CD4-positive, alpha-beta T cell treated with Interleukin-12 subunit alpha and Interleukin-12 subunit beta, for 1 hour (primary cell): ENCODE measurements at regions not wholly inside any gene's neighbourhood (a gene's known extent, or its start where the extent isn't known, plus 50 kb on each side); places are given as distances from the start of the nearest gene placed in this dataset.

Experiments
- DNase-seq: peaks from one replicate; pipeline ENCODE4 v3.0.0-alpha.2; 2020

DNA sequence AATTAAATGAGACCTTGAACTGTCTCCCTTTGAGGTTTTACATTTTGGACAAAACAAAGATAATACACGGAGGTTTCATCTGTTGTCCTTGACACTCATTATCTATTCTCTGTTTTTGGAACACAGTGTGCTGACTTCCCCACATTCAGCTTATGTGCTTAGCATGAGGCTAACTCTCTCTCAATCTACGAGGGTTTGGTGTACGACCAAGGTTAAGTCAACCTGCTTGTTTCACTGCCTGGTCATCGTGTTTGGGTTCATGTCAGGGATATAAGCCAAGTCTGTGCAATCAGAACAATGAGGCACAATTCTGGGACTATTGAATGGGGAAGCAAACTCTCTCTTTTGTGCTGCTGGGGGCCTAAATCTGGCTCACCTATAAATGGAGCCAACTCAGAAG, 328.5 kb upstream of the USP25 start:
- DNase-seq, result no peak

GRCh38 chr21:15405214-15405613, 324.6 kb upstream of the USP25 start:
- DNase-seq, result no peak

DNA sequence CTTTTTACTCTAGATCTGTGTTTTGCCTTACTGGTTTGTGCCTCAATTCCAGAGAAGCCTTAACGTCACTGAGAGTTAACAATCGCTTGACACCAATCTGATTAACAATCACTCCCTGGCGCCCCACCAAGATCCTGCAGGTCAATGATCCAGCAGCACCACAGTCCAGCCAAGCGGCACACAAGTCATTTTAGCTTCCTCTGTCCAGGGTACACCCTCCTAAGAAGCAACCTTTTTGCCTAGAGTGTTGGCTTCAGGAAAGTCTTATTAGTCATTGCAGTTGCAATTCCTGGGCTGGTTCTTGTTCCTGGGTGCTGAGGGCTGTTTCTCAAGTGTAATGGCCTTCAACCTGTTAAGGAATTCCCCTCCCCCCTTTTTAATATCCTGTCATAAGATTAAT, 323.0 kb upstream of the USP25 start:
- DNase-seq, result no peak

DNA sequence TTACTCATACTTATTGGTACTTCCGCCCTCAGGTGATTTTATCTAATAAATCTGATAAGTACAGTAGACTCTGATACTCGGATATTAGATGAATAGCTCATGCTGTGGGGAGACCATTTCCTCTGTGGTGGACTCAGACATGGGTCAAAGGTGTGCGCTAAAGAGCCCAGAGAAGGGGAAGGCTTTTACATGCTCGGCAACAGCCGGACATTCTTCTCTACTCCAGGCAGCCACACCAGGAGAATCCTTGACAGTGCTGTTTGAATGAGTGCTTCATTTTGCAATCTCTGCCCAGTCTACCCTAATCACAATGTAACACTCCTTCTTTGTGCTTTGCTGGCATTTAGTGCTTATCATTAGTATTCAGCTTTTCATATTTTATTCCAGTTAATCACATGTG, 322.2 kb upstream of the USP25 start:
- no peak for DNase-seq

DNA sequence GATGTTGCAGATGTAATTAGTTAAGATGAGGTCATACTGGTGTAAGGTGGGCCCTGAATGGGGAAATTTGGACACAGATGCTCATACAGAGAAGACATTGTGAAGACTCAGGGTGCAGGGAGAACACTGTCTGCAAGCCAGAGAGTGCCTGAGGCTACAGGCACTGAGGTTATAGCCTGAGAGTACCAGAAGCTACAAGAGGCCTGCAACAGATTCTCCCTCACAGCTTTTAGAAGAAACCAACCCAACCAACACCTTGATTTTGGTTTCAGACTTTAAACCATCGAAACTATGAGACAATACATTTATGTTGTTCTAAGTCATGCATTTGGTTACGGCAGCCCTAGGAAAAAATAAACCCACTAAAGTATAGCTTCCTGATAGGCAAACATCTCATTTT, 321.7 kb upstream of the USP25 start:
- DNase-seq, result no peak

- DNase-seq, result no peak
These were observed 320.8 kb upstream of the USP25 start for GRCh38 chr21:15409031-15409430.

GRCh38 chr21:15410853-15411252, 318.9 kb upstream of the USP25 start:
- DNase-seq, result no peak

- DNase-seq, result no peak
These were observed 315.7 kb upstream of the USP25 start for GRCh38 chr21:15414057-15414456.

DNA sequence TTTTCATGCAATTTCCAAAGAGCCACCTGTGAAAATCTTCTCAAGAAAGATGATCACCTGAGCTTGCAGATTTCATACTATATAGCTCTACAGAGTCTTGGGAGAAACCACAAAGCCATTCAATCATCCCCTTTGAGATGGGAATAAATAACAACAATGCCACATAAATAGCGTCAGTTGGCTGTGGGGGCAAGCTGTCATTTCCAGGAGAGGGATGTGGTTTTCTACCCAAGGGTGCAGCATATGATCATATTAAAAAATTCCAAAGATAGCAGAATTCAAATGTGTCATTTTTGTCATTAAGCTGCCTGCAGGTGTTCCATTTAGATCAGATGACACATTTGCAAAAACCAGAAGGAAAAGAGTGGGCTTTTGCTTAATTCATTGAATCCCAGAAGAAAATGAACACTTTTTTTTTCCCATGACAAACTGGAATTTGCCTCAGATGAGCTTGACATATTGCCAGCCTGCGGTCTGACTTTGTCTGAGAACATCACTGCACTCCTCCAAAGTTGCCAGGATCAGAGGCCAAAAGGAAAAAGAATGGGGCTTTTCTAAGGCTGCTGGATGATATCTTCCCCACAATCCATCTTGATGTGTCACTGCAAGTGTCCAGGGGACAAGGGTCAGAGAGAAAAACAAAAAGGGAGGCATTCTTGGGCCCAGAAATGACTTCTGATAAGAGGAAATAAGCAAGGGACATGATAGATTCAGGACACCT, 314.1 kb upstream of the USP25 start:
- no peak for DNase-seq

- DNase-seq, result no peak
These were observed 308.3 kb upstream of the USP25 start for GRCh38 chr21:15421441-15421881.

DNA sequence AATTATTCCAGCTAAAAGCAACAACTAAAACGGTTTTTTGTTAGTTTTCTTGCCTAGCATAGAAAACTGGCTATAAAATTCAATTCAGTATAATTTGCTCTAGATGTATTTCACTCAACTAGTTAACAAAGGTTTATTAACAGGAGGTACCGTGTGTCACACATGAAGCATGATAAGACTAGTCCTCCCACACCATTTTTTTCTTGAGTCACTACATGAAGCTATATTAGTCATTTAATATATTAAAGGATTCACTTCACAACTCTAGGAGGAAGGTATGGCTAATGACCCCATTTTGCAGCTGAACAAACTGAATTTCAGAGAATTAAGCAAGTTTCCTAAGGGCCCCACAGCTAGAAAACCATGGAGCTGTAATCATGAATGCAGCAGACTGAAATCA, 307.8 kb upstream of the USP25 start:
- DNase-seq, result no peak

DNA sequence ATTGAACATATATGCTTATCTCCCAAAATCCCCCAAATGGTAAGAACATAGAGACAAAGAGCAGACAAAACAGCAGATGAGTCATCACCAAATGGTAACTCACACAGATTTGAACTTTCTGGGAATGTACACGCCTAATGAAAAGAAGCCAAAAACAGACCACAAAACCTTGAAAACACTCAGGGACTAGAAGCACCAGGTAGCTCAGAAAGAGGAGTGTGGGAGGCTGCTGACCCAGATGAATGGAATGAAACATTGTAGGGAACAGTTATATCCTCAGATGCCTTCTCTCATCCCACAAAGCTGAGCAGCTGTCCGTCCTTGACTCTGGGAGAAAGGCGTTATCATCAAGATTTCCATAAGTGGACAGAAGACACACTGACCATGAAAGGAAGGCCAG, 307.0 kb upstream of the USP25 start:
- DNase-seq, result no peak

GRCh38 chr21:15423676-15424445, 305.9 kb upstream of the USP25 start:
- no peak for DNase-seq

- no peak for DNase-seq
These were observed 304.7 kb upstream of the USP25 start for GRCh38 chr21:15425049-15425448.

DNA sequence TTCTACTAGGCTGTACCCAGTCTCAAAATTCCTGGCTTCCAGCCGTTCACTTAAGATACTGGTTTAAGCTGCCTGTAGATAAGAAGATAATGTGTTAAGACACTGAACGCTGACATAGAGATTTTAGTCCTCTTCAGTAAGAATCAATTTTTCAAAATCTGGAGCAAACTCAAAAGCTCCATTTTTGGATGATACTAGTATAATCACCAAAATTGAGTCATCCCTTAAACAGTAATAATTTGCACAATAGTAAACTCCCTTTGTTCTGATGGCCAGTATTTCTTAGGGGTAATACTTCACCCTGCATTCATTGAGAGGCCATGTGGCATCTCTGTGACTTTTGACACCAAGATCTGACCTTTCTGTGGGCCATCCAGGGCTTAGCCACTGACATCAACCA, 299.8 kb upstream of the USP25 start:
- no peak for DNase-seq

DNA sequence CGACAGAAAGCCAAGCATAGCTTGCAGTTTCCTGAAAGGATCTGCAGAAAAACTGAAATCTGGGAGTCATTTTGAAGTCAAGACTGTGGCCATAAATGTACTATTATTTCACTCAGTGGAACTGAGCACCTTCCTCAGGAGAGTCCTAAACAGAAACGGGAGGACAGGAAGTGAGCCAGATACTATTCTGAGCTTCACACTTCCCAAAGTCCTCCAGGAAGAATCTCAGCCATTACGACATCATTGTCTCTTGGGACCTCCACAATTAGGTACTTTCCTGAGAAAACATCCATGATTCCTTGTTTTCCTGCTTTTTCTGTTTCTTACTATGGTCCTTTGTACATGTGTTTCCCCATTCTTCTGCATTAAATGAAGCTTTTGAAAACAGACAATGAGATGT, 299.2 kb upstream of the USP25 start:
- no peak for DNase-seq

DNA sequence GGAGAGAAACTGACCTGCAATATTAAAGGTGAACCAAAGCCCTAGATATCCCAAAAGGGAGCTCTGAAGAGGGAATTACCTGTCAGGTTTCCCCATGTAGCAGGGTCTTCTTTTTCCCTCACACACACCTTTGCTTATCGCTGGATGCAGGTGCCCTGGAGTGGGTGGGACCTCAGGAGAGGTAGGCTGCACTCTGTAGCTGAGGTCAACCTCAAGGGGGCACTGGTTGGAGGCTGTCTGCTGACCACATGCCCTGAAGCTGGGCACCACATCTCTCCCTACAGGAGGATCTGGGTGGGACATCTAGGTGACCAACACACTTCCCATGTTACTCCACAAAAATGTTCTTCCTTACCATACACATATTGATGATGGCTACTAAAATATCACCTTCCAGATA, 298.7 kb upstream of the USP25 start:
- DNase-seq, result no peak

- no peak for DNase-seq
These were observed 296.7 kb upstream of the USP25 start for GRCh38 chr21:15433091-15433490.

DNA sequence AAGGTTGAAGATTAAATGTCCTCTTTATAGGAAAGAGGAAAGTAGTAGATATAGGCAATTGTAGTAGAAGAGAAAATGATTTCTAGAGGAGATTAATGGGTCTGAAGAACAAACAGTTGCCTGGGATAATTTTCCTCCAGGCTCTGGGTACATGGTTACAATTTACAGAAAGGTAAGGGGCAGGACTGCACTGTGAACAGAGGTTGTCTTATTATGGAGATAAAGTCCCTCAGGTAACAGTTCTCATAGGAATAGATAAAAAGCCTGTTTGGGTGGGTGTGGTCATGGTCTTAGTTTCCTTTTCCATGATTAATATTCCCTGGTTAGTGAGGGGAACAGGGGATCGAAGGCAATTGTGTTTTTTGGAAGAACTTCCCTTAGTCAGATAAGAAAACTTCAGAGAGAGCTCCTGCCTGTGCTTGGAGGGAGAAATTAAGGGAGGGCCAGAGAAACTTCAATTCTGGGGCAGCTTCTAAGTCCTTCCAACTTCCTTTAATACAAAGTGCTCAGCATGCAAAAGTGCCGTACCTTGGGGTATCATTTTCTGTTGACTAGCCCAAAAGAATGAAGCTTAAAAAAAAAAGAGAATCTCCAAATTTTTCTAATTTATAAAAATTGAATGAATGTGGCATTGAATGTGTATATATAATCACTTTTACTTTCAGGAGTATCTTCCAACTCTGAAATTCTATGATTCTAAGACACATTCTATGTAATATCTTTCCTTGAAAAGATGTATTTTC, 295.4 kb upstream of the USP25 start:
- no peak for DNase-seq

DNA sequence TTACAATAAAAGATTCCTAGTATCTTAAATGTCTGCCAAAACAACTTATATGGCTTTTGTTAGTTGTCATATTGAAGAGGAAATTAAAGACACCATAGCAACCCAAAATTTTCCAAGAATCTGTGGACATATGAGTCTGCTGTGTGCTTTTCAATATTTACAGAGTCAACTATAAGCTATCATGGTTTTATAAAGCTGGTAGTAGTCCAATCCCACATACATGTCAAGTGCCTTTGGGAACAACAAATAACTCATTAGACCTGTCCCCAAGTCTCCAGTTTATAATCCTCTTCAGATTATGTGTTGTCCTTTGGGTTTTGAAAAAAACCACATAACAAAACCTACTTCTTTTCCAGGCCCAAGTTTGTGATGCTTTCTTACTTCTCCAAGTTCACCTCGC, 293.8 kb upstream of the USP25 start:
- DNase-seq, result no peak

DNA sequence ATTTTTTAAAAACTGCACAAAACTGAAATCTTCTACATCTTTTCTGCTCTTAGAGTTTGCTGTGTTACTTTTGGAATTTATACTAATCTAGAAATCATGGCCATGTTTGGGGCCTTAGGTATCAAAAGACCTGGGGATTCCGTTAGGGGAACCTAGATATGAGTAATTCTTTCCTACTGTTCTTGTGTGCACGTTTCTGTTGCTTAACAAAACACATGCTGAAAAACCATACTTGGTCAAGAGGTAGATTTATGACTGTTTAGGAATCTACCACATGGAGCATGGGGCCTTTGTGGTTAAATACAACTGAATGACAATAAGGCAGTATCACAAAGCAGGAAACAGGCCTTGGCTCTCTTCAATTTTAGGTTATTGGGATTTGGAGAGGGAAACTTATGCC, 291.9 kb upstream of the USP25 start:
- no peak for DNase-seq

DNA sequence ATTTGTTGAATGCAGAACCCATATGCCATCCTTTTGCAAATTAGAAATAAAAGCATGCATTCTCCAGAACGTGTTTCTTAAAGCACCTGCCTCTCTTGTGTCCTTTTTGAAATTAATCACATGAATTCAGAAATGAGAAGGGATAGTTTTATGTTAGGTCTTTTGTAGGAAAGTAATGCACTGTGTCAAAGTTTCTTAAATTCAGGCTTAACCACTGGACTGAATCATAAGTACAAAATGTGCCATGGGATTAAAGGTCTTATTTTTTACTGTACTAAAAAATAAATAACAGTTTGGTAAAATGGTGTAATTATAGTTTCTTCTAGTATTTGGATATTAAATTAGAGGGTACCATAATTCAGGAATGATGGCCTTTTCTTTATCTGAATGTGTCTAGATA, 290.1 kb upstream of the USP25 start:
- no peak for DNase-seq

GRCh38 chr21:15441060-15441493, 288.7 kb upstream of the USP25 start:
- DNase-seq, result no peak

- no peak for DNase-seq
These were observed 287.8 kb upstream of the USP25 start for GRCh38 chr21:15441992-15442391.
